ENCODE measurements at regions not wholly inside any gene's neighbourhood (a gene's known extent, or its start where the extent isn't known, plus 50 kb on each side); places are given as distances from the start of the nearest gene placed in this dataset.

DNA sequence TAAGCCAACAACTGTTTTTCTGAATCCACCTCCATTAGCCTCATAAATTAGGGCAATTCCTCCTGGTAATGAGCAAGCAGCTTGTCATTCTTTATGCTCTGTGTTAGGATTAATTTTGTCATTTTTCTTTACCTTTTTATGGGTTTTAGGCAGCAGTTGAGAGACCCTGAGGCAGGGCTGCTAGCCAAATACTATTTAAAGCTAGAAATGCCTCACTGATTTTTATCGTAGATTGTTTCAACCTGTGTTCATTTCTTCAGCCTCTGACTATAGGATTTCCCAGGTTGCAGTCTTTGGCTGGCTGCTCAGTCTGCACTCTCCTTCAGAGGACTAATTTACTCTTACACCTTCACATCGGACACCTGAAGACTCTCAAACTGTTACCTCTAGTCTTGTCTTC is 61.9 kb upstream of the RABGAP1L start:
- no peak for TF ChIP-seq CTCF (IDR thresholded peaks at IDR 0.05; ENCODE audit: low read depth, low read length)
- no peak for TF ChIP-seq POLR2A (IDR thresholded peaks at IDR 0.05; ENCODE audit: extremely low read depth, insufficient read length)
- TF ChIP-seq MAX (IDR thresholded peaks at IDR 0.05; ENCODE audit: low read depth, low read length) = no peak

Measured in NB4 (cell line).